Stimulated activated CD4-positive, alpha-beta T cell treated with anti-CD3 and anti-CD28 coated beads, Interleukin-4, amount 100 ng/mL, for 4 hours (primary cell): ENCODE measurements at regions not wholly inside any gene's neighbourhood (a gene's known extent, or its start where the extent isn't known, plus 50 kb on each side); places are given as distances from the start of the nearest gene placed in this dataset.

Experiments
- DNase-seq, 2 experiments: peaks; one replicate each; pipeline ENCODE4 v3.0.0-alpha.2; 2020

- DNase-seq, result no peak
These were observed 72.6 kb upstream of the BRINP1 start for GRCh38 chr9:119441832-119442231.

- no peak for DNase-seq
These were observed 72.1 kb upstream of the BRINP1 start for GRCh38 chr9:119441338-119441737.

GRCh38 chr9:119436261-119436660 lies 67.0 kb upstream of the BRINP1 start:
- no peak for DNase-seq

- no peak for DNase-seq
These were observed 65.8 kb upstream of the BRINP1 start for GRCh38 chr9:119435076-119435475.

GRCh38 chr9:119432428-119432827 lies 63.2 kb upstream of the BRINP1 start:
- no peak for DNase-seq

GRCh38 chr9:119429302-119429701 lies 60.1 kb upstream of the BRINP1 start:
- DNase-seq, result no peak

GRCh38 chr9:119420231-119420630 lies 51.0 kb upstream of the BRINP1 start:
- DNase-seq, result no peak
